Activated CD4-positive, CD25-positive, alpha-beta regulatory T cell treated with anti-CD3 and anti-CD28 coated beads, Interleukin-2, amount 50 U/mL, for 72 hours (primary cell): ENCODE measurements at regions not wholly inside any gene's neighbourhood (a gene's known extent, or its start where the extent isn't known, plus 50 kb on each side); places are given as distances from the start of the nearest gene placed in this dataset.

Source experiments
- DNase-seq: peaks from one replicate; pipeline ENCODE4 v3.0.0; 2021

- no peak for DNase-seq
These were observed 718.0 kb downstream of the EFNB2 start for GRCh38 chr13:105817498-105817897.

- no peak for DNase-seq
These were observed 718.5 kb downstream of the EFNB2 start for GRCh38 chr13:105816994-105817393.

- no peak for DNase-seq
These were observed 720.6 kb downstream of the EFNB2 start for GRCh38 chr13:105814902-105815250.

GRCh38 chr13:105814219-105814901, 721.1 kb downstream of the EFNB2 start:
- DNase-seq = no peak

- DNase-seq = no peak
These were observed 728.9 kb downstream of the EFNB2 start for GRCh38 chr13:105806628-105806920.

GRCh38 chr13:105805892-105806627, 729.4 kb downstream of the EFNB2 start:
- no peak for DNase-seq

GRCh38 chr13:105804561-105805190, 730.8 kb downstream of the EFNB2 start:
- no peak for DNase-seq

- DNase-seq = no peak
These were observed 736.3 kb downstream of the EFNB2 start for GRCh38 chr13:105799155-105799554.

- no peak for DNase-seq
These were observed 736.9 kb downstream of the EFNB2 start for GRCh38 chr13:105798541-105798940.

- no peak for DNase-seq
These were observed 739.4 kb downstream of the EFNB2 start for GRCh38 chr13:105796081-105796480.

GRCh38 chr13:105790923-105791322, 744.5 kb downstream of the EFNB2 start:
- no peak for DNase-seq

GRCh38 chr13:105788530-105788929, 746.9 kb downstream of the EFNB2 start:
- DNase-seq = no peak

- DNase-seq = no peak
These were observed 747.8 kb downstream of the EFNB2 start for GRCh38 chr13:105787632-105788031.

- DNase-seq = no peak
These were observed 750.0 kb downstream of the EFNB2 start for GRCh38 chr13:105785436-105785835.

GRCh38 chr13:105783261-105783660, 752.2 kb downstream of the EFNB2 start:
- no peak for DNase-seq

- no peak for DNase-seq
These were observed 757.3 kb downstream of the EFNB2 start for GRCh38 chr13:105778196-105778595.

GRCh38 chr13:105774739-105775460, 760.6 kb downstream of the EFNB2 start:
- no peak for DNase-seq

- no peak for DNase-seq
These were observed 761.5 kb downstream of the EFNB2 start for GRCh38 chr13:105773863-105774538.

GRCh38 chr13:105773241-105773640, 762.2 kb downstream of the EFNB2 start:
- DNase-seq = no peak

GRCh38 chr13:105764486-105764885, 771.0 kb downstream of the EFNB2 start:
- no peak for DNase-seq

GRCh38 chr13:105763851-105764250, 771.6 kb downstream of the EFNB2 start:
- no peak for DNase-seq

- no peak for DNase-seq
These were observed 773.4 kb downstream of the EFNB2 start for GRCh38 chr13:105762096-105762495.
